ENCODE measurements at regions not wholly inside any gene's neighbourhood (a gene's known extent, or its start where the extent isn't known, plus 50 kb on each side); places are given as distances from the start of the nearest gene placed in this dataset.
"Not testable (repeated sequence)": the region's sequence is repeated elsewhere in the genome, so short reads cannot be mapped to it uniquely, and the experiment has no call there.

GRCh38 chr3:130151555-130151954 lies 69.9 kb downstream of the ALG1L2 start:
- DNase-seq (ENCODE audit: low spot score) = not testable (repeated sequence)

- DNase-seq (ENCODE audit: low spot score) = not testable (repeated sequence)
These were observed 71.6 kb downstream of the ALG1L2 start for GRCh38 chr3:130153247-130153646.

- DNase-seq (ENCODE audit: low spot score) = not testable (repeated sequence)
These were observed 73.8 kb downstream of the ALG1L2 start for GRCh38 chr3:130155464-130155863.

- not testable (repeated sequence) for DNase-seq (ENCODE audit: low spot score)
These were observed 85.2 kb downstream of the ALG1L2 start for GRCh38 chr3:130166856-130167255.

- not testable (repeated sequence) for DNase-seq (ENCODE audit: low spot score)
These were observed 93.6 kb downstream of the ALG1L2 start for GRCh38 chr3:130175195-130175594.

GRCh38 chr3:130176476-130177256 lies 95.0 kb downstream of the ALG1L2 start:
- not testable (repeated sequence) for DNase-seq (ENCODE audit: low spot score)

- DNase-seq (ENCODE audit: low spot score) = not testable (repeated sequence)
These were observed 97.2 kb downstream of the ALG1L2 start for GRCh38 chr3:130178835-130179234.

GRCh38 chr3:130179353-130179970 lies 97.8 kb downstream of the ALG1L2 start:
- peak; percentile 2 for DNase-seq (ENCODE audit: low spot score)

GRCh38 chr3:130182475-130182874 lies 100.8 kb downstream of the ALG1L2 start:
- DNase-seq (ENCODE audit: low spot score) = not testable (repeated sequence)

- not testable (repeated sequence) for DNase-seq (ENCODE audit: low spot score)
These were observed 102.1 kb downstream of the ALG1L2 start for GRCh38 chr3:130183689-130184088.

GRCh38 chr3:130184152-130185024 lies 102.8 kb downstream of the ALG1L2 start:
- not testable (repeated sequence) for DNase-seq (ENCODE audit: low spot score)

GRCh38 chr3:130201272-130201671 lies 119.6 kb downstream of the ALG1L2 start:
- not testable (repeated sequence) for DNase-seq (ENCODE audit: low spot score)

- not testable (repeated sequence) for DNase-seq (ENCODE audit: low spot score)
These were observed 122.0 kb downstream of the ALG1L2 start for GRCh38 chr3:130203633-130204032.

GRCh38 chr3:130227540-130227939 lies 117.9 kb upstream of the COL6A5 start:
- DNase-seq (ENCODE audit: low spot score) = no peak

GRCh38 chr3:130242850-130243569 lies 102.5 kb upstream of the COL6A5 start:
- peak; percentile 10 for DNase-seq (ENCODE audit: low spot score)

- no peak for DNase-seq (ENCODE audit: low spot score)
These were observed 101.7 kb upstream of the COL6A5 start for GRCh38 chr3:130243808-130244207.

- no peak for DNase-seq (ENCODE audit: low spot score)
These were observed 94.5 kb upstream of the COL6A5 start for GRCh38 chr3:130250982-130251381.

- no peak for DNase-seq (ENCODE audit: low spot score)
These were observed 90.0 kb upstream of the COL6A5 start for GRCh38 chr3:130255442-130255841.

- no peak for DNase-seq (ENCODE audit: low spot score)
These were observed 88.6 kb upstream of the COL6A5 start for GRCh38 chr3:130256821-130257340.

GRCh38 chr3:130258532-130258952 lies 86.9 kb upstream of the COL6A5 start:
- DNase-seq (ENCODE audit: low spot score) = no peak

GRCh38 chr3:130259166-130259874 lies 86.2 kb upstream of the COL6A5 start:
- DNase-seq (ENCODE audit: low spot score) = no peak

Measured in SW480 (cell line).